ENCODE measurements at regions not wholly inside any gene's neighbourhood (a gene's known extent, or its start where the extent isn't known, plus 50 kb on each side); places are given as distances from the start of the nearest gene placed in this dataset.
"Not testable (repeated sequence)": the region's sequence is repeated elsewhere in the genome, so short reads cannot be mapped to it uniquely, and the experiment has no call there.

DNA sequence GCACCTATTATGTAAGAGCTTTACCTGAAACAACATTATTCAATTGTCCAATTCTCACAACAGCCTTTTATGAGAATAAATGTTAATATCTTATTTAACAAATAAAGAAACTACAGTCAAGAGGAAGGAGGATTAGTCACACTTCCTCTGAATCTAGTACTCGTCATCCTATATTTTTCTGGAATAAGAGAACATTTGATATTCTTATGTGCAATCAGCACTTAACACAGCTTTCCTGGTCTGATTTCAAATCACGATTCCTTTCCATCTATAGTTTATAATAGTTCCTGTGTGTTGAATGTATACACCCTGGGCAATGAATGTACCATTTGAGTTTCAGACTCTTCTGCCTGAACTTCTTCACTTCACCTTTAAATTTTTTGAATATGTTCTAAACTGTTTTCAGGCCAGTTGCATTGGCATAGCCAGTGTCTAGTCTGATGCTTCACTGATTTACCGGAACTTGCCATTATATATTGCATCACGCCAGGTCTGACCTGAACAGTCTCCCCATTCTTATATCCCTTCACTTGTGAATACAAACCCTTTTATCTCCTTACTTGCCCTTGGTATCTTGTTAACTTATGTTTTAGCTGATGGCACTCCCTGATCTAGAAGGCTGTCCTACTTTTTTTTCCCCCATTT, 698.3 kb downstream of the MAT2B start:
- no peak for DNase-seq (ENCODE audit: low read depth in 2 of 2)

DNA sequence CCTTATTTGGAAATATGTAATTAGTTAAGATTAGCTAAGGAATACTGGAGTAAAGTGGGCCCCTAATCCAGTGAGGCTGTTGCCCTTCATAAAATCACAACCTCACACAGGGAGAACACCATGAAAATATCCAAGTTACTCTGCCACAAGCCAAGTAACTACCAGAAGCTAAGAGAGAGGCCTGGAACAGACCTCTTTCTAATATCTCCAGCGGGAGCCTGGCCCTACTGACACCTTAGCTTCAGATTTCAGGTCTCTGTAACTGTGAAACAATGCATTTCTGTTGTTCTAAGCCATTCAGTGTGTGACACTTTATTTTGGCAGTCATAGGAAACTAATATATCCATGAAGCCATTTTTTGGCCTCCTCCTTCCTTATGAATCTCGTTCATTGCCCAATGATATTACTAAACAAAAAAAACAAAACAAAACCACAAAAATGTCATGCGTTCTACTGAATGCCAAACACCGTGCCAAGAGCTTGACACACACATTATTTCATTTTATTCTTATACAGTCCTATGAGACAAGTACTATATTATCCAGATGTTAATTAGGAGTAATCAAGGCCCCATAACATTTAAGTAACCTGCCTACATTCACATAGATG, 699.0 kb downstream of the MAT2B start:
- DNase-seq (ENCODE audit: low read depth in 2 of 2), result no peak

DNA sequence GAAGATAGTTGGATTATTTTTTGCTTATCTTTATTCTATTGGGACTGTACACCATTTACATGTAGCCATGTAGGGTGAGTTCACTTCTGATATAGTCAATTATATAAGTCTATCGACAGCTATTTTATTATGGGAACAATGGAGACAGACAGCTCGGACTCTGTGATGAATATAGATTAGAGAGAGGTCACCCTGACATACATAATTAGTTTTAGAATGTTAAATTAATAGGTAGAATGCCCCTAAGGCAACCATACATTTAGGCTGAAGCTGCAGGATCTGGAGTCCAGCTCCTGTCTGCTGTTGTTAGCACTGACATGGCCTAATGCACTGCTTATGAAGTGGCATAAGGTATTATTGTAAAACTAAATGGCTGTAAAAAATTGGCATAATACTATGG, 700.8 kb downstream of the MAT2B start:
- DNase-seq (ENCODE audit: low read depth in 2 of 2), result no peak

DNA sequence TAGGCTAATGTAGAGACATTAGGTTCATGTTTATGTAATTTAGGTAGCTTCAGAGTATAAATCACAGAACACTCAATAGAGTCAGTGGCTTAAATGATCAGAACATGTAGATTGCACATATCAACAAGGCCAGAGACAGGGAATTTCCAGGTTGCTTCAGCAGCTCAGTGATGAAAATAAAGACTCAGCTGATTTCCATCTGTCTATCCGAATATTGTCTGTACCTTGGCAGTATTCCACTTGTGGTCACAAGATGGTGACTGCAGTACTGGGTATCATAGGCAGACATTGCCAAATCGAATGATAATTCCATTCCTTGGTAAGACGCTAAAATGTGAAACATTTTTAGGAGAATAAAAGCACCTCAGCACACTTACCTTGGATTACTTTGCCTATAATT, 702.2 kb downstream of the MAT2B start:
- no peak for DNase-seq (ENCODE audit: low read depth in 2 of 2)

DNA sequence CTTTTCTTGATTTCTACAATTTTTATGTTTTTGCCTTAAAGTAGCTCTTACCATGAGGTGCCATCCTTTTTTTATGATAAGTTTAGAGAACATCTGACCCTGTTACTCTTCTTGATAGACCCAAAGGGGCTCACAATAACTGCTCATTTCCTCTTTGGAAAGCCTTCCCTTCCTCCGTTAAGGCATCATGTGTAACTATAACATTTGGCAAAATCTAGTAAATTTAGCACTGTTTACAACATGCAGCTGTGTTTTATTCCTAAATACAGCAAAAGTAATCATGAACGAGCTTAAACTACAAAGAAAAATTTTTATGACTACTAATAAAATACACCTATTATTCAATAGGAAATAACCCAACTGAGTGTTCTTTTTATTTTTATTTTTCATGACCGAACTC, 705.1 kb downstream of the MAT2B start:
- DNase-seq (ENCODE audit: low read depth in 2 of 2), result no peak

DNA sequence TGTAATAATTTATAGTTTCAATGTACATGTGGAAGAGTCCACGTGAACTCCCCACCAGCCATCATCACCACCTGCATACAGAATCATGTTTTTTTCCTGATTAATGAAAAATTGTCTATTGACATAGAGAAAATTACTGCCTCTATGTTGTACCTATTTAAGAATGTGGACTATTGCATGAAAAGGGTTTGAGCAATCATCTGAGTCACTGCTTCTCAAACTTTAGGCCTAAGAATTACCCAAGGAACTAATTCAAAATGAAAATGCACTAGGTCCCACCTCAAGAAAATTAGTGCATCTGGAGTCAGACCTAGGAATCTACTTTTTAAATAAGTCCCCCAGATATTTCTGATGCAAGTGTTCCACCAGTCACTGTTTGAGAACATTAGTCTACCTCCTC, 709.3 kb downstream of the MAT2B start:
- DNase-seq (ENCODE audit: low read depth in 2 of 2), result no peak

DNA sequence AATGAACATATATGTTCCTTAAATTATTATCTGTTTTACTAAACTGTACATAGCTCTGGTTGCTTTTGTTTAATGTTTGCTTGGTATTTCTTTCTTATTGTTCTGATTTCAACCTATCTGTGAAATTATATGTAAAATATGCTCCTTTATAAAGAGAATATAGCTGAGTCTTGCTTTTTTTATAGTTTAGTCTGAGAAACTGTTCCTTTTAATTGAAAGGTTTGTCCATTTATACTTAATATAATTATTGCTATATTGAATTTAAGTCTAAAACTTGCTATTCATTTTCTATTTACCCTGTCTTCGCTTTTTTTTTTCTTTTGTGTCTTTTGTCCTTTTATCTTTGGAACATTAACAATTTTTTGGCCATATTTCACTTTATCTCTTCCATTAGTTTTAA, 712.0 kb downstream of the MAT2B start:
- DNase-seq (ENCODE audit: low read depth in 2 of 2), result no peak

DNA sequence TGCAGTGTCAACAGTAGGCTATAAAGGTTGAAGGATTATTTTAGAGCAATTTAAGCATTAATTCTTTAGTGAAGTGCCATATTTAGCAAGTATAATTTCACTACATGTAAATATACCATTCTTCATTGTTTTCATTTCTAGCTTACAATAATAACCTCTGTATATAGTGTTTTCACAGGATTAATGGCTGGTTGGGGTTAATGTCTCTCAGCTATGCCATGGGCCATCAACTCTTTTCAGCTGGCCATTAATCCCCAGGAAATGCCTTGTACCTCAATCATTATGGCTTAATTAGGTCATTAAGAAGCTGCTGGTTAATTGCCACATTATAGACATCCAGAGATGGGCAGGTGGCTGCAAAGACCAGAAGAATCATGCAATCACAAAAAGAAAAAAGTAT, 715.1 kb downstream of the MAT2B start:
- no peak for DNase-seq (ENCODE audit: low read depth in 2 of 2)

DNA sequence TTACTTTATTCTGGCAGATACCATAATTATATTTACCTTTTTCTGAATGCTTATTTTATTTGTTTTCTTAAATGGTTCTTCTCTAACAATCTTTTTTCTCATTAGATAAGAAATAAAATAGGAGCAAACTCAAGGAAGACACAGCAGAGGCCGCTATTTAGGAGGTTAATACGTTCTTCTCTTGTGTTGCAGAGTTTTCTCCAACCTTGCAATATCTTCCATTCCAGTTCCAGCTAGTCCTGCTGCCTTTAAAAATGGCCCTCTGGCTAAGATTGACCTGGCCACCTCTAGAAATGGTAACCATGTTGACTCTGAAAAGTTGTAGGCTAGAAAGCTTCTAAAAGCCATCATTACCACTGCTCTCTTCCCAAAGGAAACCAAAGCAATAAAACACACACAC, 718.8 kb downstream of the MAT2B start:
- no peak for DNase-seq (ENCODE audit: low read depth in 2 of 2)

DNA sequence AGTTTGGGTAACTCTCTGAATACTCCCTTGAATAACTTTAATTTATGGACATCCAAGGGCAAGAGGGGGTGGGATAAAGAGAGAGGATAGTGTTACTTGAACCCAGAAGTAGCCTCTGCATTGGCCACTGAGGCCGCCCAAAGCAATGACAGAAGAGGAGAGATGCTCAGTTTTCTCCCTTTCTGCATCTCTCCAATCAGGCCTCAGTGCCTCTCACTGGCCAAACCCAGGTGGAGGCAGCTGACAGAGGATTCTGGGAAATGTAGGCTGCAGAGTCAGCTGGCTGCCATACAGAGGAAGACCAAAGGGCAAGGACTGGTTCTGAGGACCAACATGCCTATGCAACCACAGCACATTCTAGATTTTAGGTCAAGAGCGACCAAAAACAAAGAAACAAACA, 719.4 kb downstream of the MAT2B start:
- DNase-seq (ENCODE audit: low read depth in 2 of 2), result no peak

DNA sequence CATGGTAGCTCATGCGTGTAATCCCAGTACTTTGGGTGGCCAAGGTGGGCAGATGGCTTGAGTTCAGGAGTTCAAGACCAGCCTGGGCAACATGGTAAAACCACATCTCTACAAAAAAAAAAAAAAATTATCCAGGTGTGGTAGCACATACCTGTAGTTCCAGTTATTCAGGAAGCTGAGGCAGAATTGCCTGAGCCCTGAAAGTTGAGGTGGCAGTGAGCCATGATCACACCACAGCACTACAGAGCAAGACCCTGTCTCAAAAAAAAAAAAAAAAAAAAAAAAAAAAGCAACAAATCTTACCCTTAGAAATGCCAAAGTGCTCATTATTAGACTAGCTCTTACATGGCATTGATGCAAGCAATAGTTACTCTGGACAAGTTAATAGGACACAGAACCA, 724.9 kb downstream of the MAT2B start:
- DNase-seq (ENCODE audit: low read depth in 2 of 2), result no peak

DNA sequence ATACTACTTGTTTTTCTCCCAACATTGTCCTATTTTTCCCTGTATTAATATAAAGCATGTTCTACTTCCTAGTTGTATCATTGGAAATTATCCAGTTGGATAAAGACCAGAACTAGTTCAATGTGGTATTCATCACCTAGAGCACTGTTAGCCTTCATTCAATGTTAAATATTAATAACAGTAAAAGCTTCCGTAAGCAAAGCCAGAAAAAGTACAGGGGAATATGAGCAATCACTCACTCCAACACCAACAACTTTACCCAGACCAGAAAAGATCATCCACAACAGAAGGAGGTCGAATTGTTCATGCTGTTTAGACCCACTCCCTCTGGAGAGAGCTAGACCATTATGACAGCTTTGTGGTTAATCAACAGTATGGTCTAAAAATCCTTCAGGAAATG, 728.4 kb downstream of the MAT2B start:
- DNase-seq (ENCODE audit: low read depth in 2 of 2), result no peak

DNA sequence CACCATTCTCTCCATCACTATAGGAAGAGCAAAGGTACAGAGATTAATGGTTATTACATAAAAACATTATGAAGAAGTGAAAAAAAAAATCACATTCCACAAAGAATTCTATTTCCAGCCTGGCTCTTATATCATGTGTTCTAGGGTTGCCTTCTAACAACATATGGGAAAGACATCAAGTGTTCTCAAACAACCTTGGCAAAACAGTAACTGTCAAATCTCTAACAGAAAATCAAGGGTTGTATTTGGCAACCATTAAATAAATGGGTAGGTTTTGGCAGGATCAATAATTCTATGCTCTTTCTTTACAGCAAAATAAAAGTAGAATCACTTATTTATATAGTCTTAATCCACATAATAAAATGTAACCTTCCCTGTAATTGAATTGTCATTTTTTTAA, 728.9 kb downstream of the MAT2B start:
- DNase-seq (ENCODE audit: low read depth in 2 of 2), result no peak

DNA sequence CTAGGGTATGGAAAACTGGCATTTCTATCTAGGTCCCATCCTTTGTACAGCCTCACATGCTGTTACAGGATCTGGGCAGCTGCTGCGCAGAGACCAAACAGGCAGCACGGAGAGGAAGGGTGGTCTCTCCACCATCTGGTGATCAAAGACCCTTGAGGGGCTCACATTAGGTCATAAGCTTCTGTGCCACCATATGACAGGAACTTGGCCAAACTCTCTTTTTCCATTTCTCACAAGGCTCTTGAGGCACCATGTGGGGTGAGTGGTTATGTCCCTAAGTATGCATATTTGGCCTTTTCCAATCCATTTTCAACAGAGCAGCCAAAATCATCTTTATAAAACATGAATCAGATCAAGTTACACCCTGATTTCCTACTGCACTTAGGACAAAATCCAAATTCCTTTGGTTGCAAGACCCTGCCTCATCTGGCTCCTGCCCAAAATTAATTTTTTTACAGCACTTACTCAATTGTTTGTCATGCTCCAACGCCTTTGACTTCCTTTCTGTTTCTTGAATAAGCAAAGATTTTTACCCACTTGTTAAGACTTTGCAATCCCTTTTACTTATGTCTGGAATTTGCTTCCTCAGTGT, 730.0 kb downstream of the MAT2B start:
- DNase-seq (ENCODE audit: low read depth in 2 of 2), result no peak

DNA sequence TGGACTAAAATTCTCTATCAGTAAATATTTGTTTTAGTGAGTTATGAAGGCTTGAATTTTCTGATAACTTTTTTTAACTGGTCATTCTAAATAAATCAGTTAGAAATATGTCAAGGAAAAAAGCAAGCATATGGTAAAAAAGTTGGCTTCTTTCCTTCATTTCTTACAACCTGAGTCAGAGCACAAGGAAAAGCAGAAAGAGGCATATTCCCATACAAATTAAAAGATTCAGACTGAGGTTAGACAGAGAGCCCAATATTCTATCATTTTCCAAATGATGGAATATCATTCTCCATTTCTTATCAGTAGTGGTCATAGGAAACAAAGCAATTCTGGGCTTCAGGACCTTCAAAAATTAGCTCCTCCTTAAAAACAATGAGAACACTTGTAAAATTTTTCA, 732.1 kb downstream of the MAT2B start:
- DNase-seq (ENCODE audit: low read depth in 2 of 2), result no peak

DNA sequence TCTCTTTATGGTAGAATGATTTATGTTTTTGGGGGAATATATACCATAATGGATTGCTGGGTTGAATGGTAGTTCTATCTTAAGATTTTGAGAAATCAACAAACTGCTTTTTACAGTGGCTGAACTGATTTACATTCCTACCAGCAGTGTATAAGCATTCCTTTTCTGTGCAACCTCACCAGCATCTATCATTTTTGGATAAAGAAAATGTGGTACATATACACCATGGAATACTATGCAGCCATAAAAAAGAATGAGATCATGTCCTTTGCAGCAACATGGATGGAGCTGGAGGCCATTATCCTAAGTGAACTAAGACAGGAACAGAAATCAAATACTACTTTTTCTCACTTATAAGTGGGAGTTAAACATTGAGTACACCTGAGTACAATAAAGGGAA, 746.4 kb downstream of the MAT2B start:
- not testable (repeated sequence) for DNase-seq (ENCODE audit: low read depth in 2 of 2)

DNA sequence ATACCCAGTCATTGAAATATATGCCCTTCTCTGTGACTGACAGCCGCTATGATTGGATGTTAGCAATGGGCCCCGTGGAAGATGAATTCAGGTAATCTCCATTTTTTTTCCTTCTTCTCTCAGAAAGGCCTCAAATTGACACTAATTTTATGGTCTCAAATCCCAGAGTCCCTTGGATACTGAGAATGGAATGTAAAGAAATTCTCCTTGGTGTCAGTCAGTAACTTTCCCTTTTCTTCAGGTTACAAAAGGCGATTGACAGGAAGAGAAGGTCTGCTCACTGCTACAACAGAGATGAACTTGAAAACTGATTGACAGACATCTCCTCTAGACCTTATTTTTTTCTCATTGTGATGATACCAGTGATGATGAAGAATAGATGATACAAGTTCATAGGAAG, 748.3 kb downstream of the MAT2B start:
- no peak for DNase-seq (ENCODE audit: low read depth in 2 of 2)

DNA sequence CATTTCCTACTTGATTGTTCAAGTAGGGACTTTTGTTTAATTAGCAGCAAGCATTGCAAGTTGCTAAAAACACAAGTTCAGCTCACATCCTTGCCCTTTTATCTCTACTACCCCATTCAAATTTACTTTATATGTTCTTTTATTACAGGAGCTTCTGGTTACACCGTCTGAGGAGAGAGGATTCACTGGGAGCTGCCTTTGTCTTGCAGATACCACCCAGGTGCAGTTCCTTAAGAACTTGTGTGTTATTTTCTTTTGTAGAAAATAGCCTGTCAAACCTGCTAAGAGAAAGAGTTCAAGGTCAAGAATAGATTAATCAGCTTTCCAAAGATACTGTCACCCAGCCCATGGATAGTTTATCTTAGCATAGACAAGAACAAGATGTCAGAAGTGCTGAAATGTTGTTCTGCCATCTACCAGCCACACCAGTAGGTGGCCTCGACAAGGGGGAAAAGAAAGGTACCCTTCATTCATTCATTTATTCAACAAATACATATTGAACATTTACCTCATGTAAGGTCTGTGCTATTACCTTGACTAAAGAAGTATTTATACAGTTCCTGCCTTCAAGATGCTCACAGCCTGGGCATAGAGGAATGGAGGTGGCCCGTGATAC, 750.3 kb downstream of the MAT2B start:
- DNase-seq (ENCODE audit: low read depth in 2 of 2), result no peak

DNA sequence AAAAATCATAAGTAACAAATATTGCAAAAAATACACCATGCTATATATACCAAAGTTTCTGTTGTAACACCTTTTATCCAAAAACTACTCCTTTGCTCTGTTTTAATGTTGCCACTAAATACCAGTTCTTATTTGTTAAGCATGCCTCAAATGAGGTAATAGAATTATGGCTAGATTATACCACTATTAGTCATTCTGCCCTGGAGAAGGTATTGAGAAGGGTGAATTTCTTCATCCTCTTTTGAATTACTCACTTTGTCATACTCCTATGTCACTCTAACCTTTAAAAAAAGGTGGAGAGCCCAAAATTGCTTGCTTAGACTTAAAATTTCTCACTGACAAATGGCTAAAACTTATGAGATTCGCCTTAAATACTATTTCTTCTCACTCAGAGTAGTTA, 750.9 kb downstream of the MAT2B start:
- no peak for DNase-seq (ENCODE audit: low read depth in 2 of 2)

DNA sequence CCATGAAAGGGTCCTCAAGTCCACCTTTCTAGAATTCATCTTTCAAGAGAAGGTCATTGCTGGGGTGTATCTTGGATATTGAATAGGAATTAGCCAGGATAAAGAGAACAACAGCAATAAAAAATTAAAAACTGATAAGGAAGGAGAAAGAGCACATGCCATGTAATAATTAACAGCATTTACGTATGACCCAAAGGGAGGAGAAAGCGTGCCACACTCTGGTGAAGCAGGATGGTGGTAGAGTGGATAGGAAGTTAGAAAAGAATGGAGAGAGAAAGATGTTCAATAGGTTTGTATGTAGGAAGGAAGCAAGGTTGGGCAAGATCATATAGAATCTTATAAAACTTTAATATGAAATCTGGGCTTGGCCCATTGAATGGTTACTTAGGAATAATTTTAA, 751.5 kb downstream of the MAT2B start:
- DNase-seq (ENCODE audit: low read depth in 2 of 2), result no peak

DNA sequence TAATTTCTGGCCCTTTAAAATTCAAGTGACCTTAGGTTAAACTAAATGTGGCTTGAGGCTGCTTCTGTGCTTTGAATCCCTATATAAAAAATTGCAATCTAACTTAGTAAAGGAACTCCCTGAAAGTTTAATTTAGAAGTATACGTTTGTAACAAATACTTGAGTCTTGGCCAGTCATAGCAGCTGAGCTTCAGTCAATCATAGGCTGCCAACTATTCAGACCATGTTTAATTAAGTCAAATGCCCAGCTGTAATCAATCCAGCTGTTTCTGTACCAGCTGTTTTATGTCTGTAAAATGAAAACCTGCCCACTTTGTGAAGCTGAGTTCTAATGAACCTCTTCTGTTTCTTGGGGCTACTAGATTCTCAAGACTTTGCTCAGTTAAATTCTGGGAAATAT, 760.1 kb downstream of the MAT2B start:
- DNase-seq (ENCODE audit: low read depth in 2 of 2), result no peak

DNA sequence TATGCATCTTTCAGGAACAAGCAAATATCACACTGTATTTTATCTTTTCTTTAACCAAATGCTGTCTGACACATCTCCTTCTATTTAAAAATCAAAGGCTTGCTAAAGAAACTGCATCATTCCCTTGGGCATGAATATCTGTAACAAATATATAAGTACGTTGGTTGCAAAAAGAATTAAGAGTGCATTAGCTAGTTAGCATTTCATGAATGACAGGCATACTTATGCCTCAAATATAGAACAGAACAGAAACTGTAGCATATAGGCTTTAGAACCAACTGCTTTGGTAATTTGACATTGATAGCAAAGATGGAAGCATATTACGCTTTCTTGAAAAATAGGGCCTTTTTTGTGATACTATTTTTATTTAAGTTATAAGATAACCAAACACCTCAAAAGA, 761.2 kb downstream of the MAT2B start:
- no peak for DNase-seq (ENCODE audit: low read depth in 2 of 2)

DNA sequence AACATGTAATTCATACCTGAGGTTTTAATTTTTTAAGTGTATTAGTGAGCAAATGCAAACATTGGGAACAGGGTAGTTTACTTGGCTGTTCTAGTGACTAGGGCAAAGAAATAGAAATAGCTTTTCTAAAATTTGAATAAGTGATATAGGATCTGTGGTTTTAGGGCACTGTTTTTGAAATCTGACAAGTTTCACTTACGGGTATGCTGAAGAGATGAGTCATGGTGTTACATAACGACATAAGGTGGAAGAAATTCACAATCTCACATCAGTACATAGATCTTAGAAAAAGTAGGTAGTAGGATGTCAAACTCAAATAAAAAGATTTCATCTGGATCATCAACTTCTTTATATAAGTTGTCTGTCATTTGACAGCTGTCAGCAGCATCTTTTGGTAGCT, 772.3 kb downstream of the MAT2B start:
- DNase-seq (ENCODE audit: low read depth in 2 of 2), result no peak

All from activated CD4-positive, alpha-beta T cell treated with anti-CD3 and anti-CD28 coated beads for 24 hours (primary cell).